ENCODE measurements at regions not wholly inside any gene's neighbourhood (a gene's known extent, or its start where the extent isn't known, plus 50 kb on each side); places are given as distances from the start of the nearest gene placed in this dataset.

- no peak for TF ChIP-seq CTCF (conservative IDR thresholded peaks at IDR 0.05; ENCODE audit: low read depth, low read length)
- no peak for TF ChIP-seq MAFK (IDR thresholded peaks at IDR 0.05; ENCODE audit: low read depth, low read length)
- no peak for TF ChIP-seq POLR2A (IDR thresholded peaks at IDR 0.05; ENCODE audit: low read depth, low read length)
- no peak for TF ChIP-seq RAD21 (IDR thresholded peaks at IDR 0.05; ENCODE audit: low read length)
- no peak for TF ChIP-seq RCOR1 (IDR thresholded peaks at IDR 0.05; ENCODE audit: insufficient replicate concordance, low read length)
- no peak for TF ChIP-seq CEBPB (IDR thresholded peaks at IDR 0.05; ENCODE audit: low read depth, low read length)
- TF ChIP-seq RFX5 (IDR thresholded peaks at IDR 0.05; ENCODE audit: low read depth, low read length) = no peak
- TF ChIP-seq FOS (IDR thresholded peaks at IDR 0.05; ENCODE audit: low read depth, low read length) = no peak
- TF ChIP-seq BHLHE40 (IDR thresholded peaks at IDR 0.05; ENCODE audit: low read depth, low read length) = no peak
- TF ChIP-seq MAZ (IDR thresholded peaks at IDR 0.05; ENCODE audit: borderline replicate concordance, low read depth, low read length) = no peak
- no peak for TF ChIP-seq USF2 (IDR thresholded peaks at IDR 0.05; ENCODE audit: low read depth, low read length)
- TF ChIP-seq MXI1 (IDR thresholded peaks at IDR 0.05; ENCODE audit: borderline replicate concordance, low read depth, low read length) = no peak
- no peak for TF ChIP-seq SMC3 (IDR thresholded peaks at IDR 0.05; ENCODE audit: low read depth, low read length)
Measured at GRCh38 chr2:77602771-77603170, 80.6 kb upstream of the LRRTM4 start.

All from IMR-90 (cell line).